ENCODE measurements at regions not wholly inside any gene's neighbourhood (a gene's known extent, or its start where the extent isn't known, plus 50 kb on each side); places are given as distances from the start of the nearest gene placed in this dataset.
"Not testable (repeated sequence)": the region's sequence is repeated elsewhere in the genome, so short reads cannot be mapped to it uniquely, and the experiment has no call there.

- no peak for DNase-seq
Measured at GRCh38 chr4:66544281-66544680, 874.0 kb upstream of the EPHA5 start.

- no peak for DNase-seq
Measured at GRCh38 chr4:66539745-66540144, 869.5 kb upstream of the EPHA5 start.

- no peak for DNase-seq
Measured at GRCh38 chr4:66524781-66525180, 854.5 kb upstream of the EPHA5 start.

GRCh38 chr4:66522244-66522643 lies 852.0 kb upstream of the EPHA5 start:
- DNase-seq, result no peak

GRCh38 chr4:66516940-66517339 lies 846.7 kb upstream of the EPHA5 start:
- no peak for DNase-seq

- DNase-seq, result no peak
Measured at GRCh38 chr4:66506985-66507384, 836.7 kb upstream of the EPHA5 start.

GRCh38 chr4:66501997-66502396 lies 831.7 kb upstream of the EPHA5 start:
- DNase-seq, result no peak

- DNase-seq, result no peak
Measured at GRCh38 chr4:66490729-66491128, 820.4 kb upstream of the EPHA5 start.

GRCh38 chr4:66489783-66490452 lies 819.6 kb upstream of the EPHA5 start:
- no peak for DNase-seq

- no peak for DNase-seq
Measured at GRCh38 chr4:66489370-66489769, 819.1 kb upstream of the EPHA5 start.

- no peak for DNase-seq
Measured at GRCh38 chr4:66486068-66486467, 815.8 kb upstream of the EPHA5 start.

GRCh38 chr4:66482186-66482585 lies 811.9 kb upstream of the EPHA5 start:
- no peak for DNase-seq

GRCh38 chr4:66475596-66475995 lies 805.3 kb upstream of the EPHA5 start:
- DNase-seq, result no peak

GRCh38 chr4:66465111-66465510 lies 794.8 kb upstream of the EPHA5 start:
- no peak for DNase-seq

- not testable (repeated sequence) for DNase-seq
Measured at GRCh38 chr4:66462890-66463289, 792.6 kb upstream of the EPHA5 start.

GRCh38 chr4:66451741-66452140 lies 781.5 kb upstream of the EPHA5 start:
- peak; percentile 0 for DNase-seq

- no peak for DNase-seq
Measured at GRCh38 chr4:66443008-66443407, 772.7 kb upstream of the EPHA5 start.

- no peak for DNase-seq
Measured at GRCh38 chr4:66439508-66439907, 769.2 kb upstream of the EPHA5 start.

- DNase-seq, result no peak
Measured at GRCh38 chr4:66433706-66434105, 763.4 kb upstream of the EPHA5 start.

GRCh38 chr4:66430856-66431255 lies 760.6 kb upstream of the EPHA5 start:
- no peak for DNase-seq

GRCh38 chr4:66429276-66429675 lies 759.0 kb upstream of the EPHA5 start:
- DNase-seq, result peak; percentile 3

- no peak for DNase-seq
Measured at GRCh38 chr4:66416425-66416824, 746.1 kb upstream of the EPHA5 start.

- no peak for DNase-seq
Measured at GRCh38 chr4:66404141-66404540, 733.9 kb upstream of the EPHA5 start.

GRCh38 chr4:66376921-66377320 lies 706.6 kb upstream of the EPHA5 start:
- DNase-seq, result no peak

- no peak for DNase-seq
Measured at GRCh38 chr4:66376396-66376795, 706.1 kb upstream of the EPHA5 start.

All from skin of body (tissue), 1 donor.